HepG2 (cell line): ENCODE measurements at regions not wholly inside any gene's neighbourhood (a gene's known extent, or its start where the extent isn't known, plus 50 kb on each side); places are given as distances from the start of the nearest gene placed in this dataset.

Experiments used
- ATAC-seq: fragments of 200-7000 bp; cut with Tn5 transposase; 3 replicates; pipeline ENCODE4 v1.9.1; 2020; ENCODE audit warnings: mild to moderate bottlenecking, moderate library complexity
- BruUV-seq: library from RNA; stranded (reverse); fragments of 400-500 nt; replicated peaks from 2 replicates; lab custom pipeline; 2021; lab: Mats Ljungman, UMichigan
- CTCF ChIA-PET: fragments of 300-600 bp; formaldehyde crosslinking; extraction: SDS; loops from one replicate; lab custom pipeline; 2021; ENCODE audit warnings: low total read pairs, inconsistent platforms, low intra/inter-chr PET ratio; lab: Yijun Ruan, JAX
- POLR2A ChIA-PET: fragments of 350-600 bp; sonication (Branson Sonifier 250); formaldehyde crosslinking; loops from one replicate; lab custom pipeline; 2020; ENCODE audit warnings: antibody characterized with exemption, inconsistent platforms; lab: Yijun Ruan, JAX
- DNase-seq: peaks from one replicate; pipeline ENCODE4 v3.0.0-alpha.2; 2015; ENCODE audit warnings: low spot score
- FAIRE-seq: peaks from 3 replicates; lab custom pipeline; 2011; peaks lifted over from hg19 to GRCh38; lab: Jason Lieb, UNC
- H2AFZ ChIP-seq: one replicate; pipeline ENCODE4 v1.6.1; 2011; ENCODE audit warnings: low read length, inconsistent platforms
- H3K27ac ChIP-seq: fragments of 300-600 bp; 3 replicates; pipeline ENCODE4 v1.8.0; 2011; ENCODE audit warnings: mixed run types, mild to moderate bottlenecking, mixed read lengths, low read length, inconsistent platforms; ENCODE audit not compliant: insufficient read depth; ENCODE audit errors: extremely low read length
- H3K27me3 ChIP-seq, 2 experiments: fragments of 200-600 bp in 1 of 2; 2 replicates in 1 of 2; 3 replicates in 1 of 2; pipeline versions ENCODE4 v1.6.0 to v1.8.0; 2011; ENCODE audit warnings: low read length in 2 of 2, mild to moderate bottlenecking in 2 of 2, moderate library complexity in 2 of 2, inconsistent platforms in 1 of 2; ENCODE audit not compliant: insufficient read depth in 2 of 2, control insufficient read depth in 1 of 2
- H3K36me3 ChIP-seq, 2 experiments: fragments of 200-600 bp in 1 of 2; replicated peaks in 1 of 2; 2 replicates in 1 of 2; 3 replicates in 1 of 2; pipeline versions ENCODE4 v1.5.1 to v1.8.0; 2011; ENCODE audit warnings: low read length in 2 of 2, inconsistent platforms in 1 of 2; ENCODE audit not compliant: insufficient read depth in 2 of 2, control insufficient read depth in 1 of 2
- H3K4me1 ChIP-seq: 2 replicates; pipeline ENCODE4 v1.5.1; 2012; ENCODE audit warnings: low read length, inconsistent platforms; ENCODE audit not compliant: insufficient read depth
- H3K4me2 ChIP-seq: 2 replicates; pipeline ENCODE4 v1.6.0; 2011; ENCODE audit warnings: low read depth, low read length, inconsistent platforms
- H3K4me3 ChIP-seq, 3 experiments: fragments of 200-600 bp in 1 of 3; sonication (generic), shearing (Covaris generic) in 1 of 3; replicated peaks in 1 of 3; 2 replicates each; pipeline ENCODE4 v1.5.1; 2011 to 2016; ENCODE audit warnings: low read length in 3 of 3, inconsistent platforms in 2 of 3, low read depth in 2 of 3, mild to moderate bottlenecking in 2 of 3, control low read depth in 1 of 3, mixed read lengths in 1 of 3; ENCODE audit not compliant: insufficient read depth in 1 of 3
- H3K79me2 ChIP-seq: one replicate; pipeline ENCODE4 v1.6.1; 2011; ENCODE audit warnings: low read length, inconsistent platforms; ENCODE audit not compliant: insufficient read depth
- H3K9ac ChIP-seq: 2 replicates; pipeline ENCODE4 v1.6.0; 2011; ENCODE audit warnings: mild to moderate bottlenecking, low read depth, low read length, inconsistent platforms; ENCODE audit not compliant: insufficient read depth
- H3K9me3 ChIP-seq: 2 replicates; pipeline ENCODE4 v1.5.1; 2012; ENCODE audit warnings: mild to moderate bottlenecking, low read length
- H4K20me1 ChIP-seq: 2 replicates; pipeline ENCODE4 v1.6.0; 2011; ENCODE audit warnings: inconsistent platforms, mild to moderate bottlenecking, low read length, moderate library complexity; ENCODE audit not compliant: insufficient read depth
- AKAP8 ChIP-seq: sonication (generic); formaldehyde crosslinking; IDR thresholded peaks from 2 replicates; pipeline ENCODE4 v1.5.1; 2020; ENCODE audit warnings: mild to moderate bottlenecking, missing genetic modification reagents
- E2F1 ChIP-seq: sonication (generic); formaldehyde crosslinking; IDR thresholded peaks from 2 replicates; pipeline ENCODE4 v1.5.0; 2020; ENCODE audit warnings: missing genetic modification reagents
- FOXC1 ChIP-seq: sonication (generic); formaldehyde crosslinking; IDR thresholded peaks from 2 replicates; pipeline ENCODE4 v1.8.0; 2022; ENCODE audit warnings: mild to moderate bottlenecking, missing genetic modification reagents, borderline replicate concordance
- FOXK1 ChIP-seq: sonication (generic); formaldehyde crosslinking; IDR thresholded peaks from 2 replicates; pipeline ENCODE4 v1.4.0; 2020; ENCODE audit warnings: low read depth, missing genetic modification reagents, borderline replicate concordance
- FOXO1 ChIP-seq: sonication (generic); formaldehyde crosslinking; IDR thresholded peaks from 2 replicates; pipeline ENCODE4 v1.4.0; 2020; ENCODE audit warnings: missing genetic modification reagents
- MBNL3 ChIP-seq: fragments of 250-450 bp; sonication (Bioruptor Pico); conservative IDR thresholded peaks from 2 replicates; pipeline ENCODE4 v1.8.0; 2022; ENCODE audit warnings: mild to moderate bottlenecking, inconsistent platforms
- MXD4 ChIP-seq: IDR thresholded peaks from 2 replicates; pipeline ENCODE4 v1.6.1; 2016; ENCODE audit warnings: mild to moderate bottlenecking, missing biosample characterization, missing genetic modification reagents
- PTBP1 ChIP-seq: fragments of 200-400 bp; formaldehyde crosslinking; IDR thresholded peaks from 2 replicates; pipeline ENCODE4 v1.6.1; 2018; ENCODE audit warnings: low read length, low read depth; ENCODE audit not compliant: poor library complexity, severe bottlenecking
- SP1 ChIP-seq, 2 experiments: fragments of 450-650 bp in 1 of 2; sonication (generic) in 1 of 2; formaldehyde crosslinking in 1 of 2; IDR thresholded peaks; 2 replicates each; pipeline versions ENCODE4 v1.4.0 to v1.6.1; 2016 to 2020; ENCODE audit warnings: missing genetic modification reagents in 1 of 2
- XRCC5 ChIP-seq: fragments of 200-400 bp; formaldehyde crosslinking; optimal IDR thresholded peaks from 2 replicates; pipeline ENCODE3; 2017; ENCODE audit warnings: mild to moderate bottlenecking, low read length
- ZBTB14 ChIP-seq: sonication (generic); formaldehyde crosslinking; IDR thresholded peaks from 2 replicates; pipeline ENCODE4 v1.4.0; 2020; ENCODE audit warnings: missing genetic modification reagents
- ZFP90 ChIP-seq: sonication (generic); formaldehyde crosslinking; IDR thresholded peaks from 2 replicates; pipeline ENCODE4 v1.8.0; 2022; ENCODE audit warnings: missing genetic modification reagents, mild to moderate bottlenecking, inconsistent platforms, borderline replicate concordance
- ZFX ChIP-seq: sonication (generic); formaldehyde crosslinking; IDR thresholded peaks from 2 replicates; pipeline ENCODE4 v1.4.0; 2020; ENCODE audit warnings: mild to moderate bottlenecking, low read depth, missing genetic modification reagents, moderate library complexity
- ZNF24 ChIP-seq: fragments of 450-650 bp; IDR thresholded peaks from 2 replicates; pipeline ENCODE4 v1.6.1; 2017; ENCODE audit warnings: antibody characterized with exemption, mild to moderate bottlenecking
- ZNF430 ChIP-seq: sonication (generic); formaldehyde crosslinking; IDR thresholded peaks from 2 replicates; pipeline ENCODE4 v1.9.0; 2021; ENCODE audit warnings: mild to moderate bottlenecking, missing genetic modification reagents
- ZNF432 ChIP-seq: sonication (generic); formaldehyde crosslinking; IDR thresholded peaks from 2 replicates; pipeline ENCODE4 v1.5.0; 2020; ENCODE audit warnings: missing genetic modification reagents, mild to moderate bottlenecking, borderline replicate concordance
- WGBS: methylation state at CpG from one replicate; pipeline ENCODE4 v1.1.6; 2017; ENCODE audit warnings: low lambda C conversion rate; 5-methylcytosine and 5-hydroxymethylcytosine counted together
- in situ Hi-C: cut with HindIII; loops from 2 replicates; pipeline ENCODE4 v1.10.0; 2017; ENCODE audit warnings: low pct_unique_long_range_greater_than_20kb; ENCODE audit not compliant: extremely low pct_ligation_motif_present
- intact Hi-C: fragments of 100-400 bp; cut with micrococcal nuclease; formaldehyde crosslinking; loops from one replicate; pipeline ENCODE4 v1.10.0; 2022; ENCODE audit not compliant: unreplicated experiment

GRCh38 chr6:91020744-91021143 lies 433.9 kb upstream of the MAP3K7 start:
- Histone ChIP-seq H3K27me3 (no peaks in the 10 kb centered on the region), H3K9me3 (no peaks in the 10 kb centered on the region), H3K4me3 (no peak overlapping the region), H3K36me3 (no peaks in the 10 kb centered on the region), H4K20me1 (no peaks in the 10 kb centered on the region), H3K4me2 (no peak overlapping the region), H3K79me2 (no peaks in the 10 kb centered on the region), H3K4me1 (no peaks in the 10 kb centered on the region), H3K9ac (no peak overlapping the region), H3K27ac (no peak overlapping the region), H2AFZ (no peak overlapping the region)
- ChIA-PET CTCF (no interaction called here), POLR2A (no interaction called here)
- DNase-seq, result no peak
- no TSS peak for BruUV-seq
- 0% methylated on average over 1 of the region's 1 CpG for WGBS
- in situ Hi-C loops (no loop called here), intact Hi-C loops (no loop called here)
- no peak for TF ChIP-seq ZNF430 (CRISPR knock-in tag)
- no peak for TF ChIP-seq XRCC5
- no peak for TF ChIP-seq E2F1 (CRISPR knock-in tag)
- no peak for TF ChIP-seq ZNF432 (CRISPR knock-in tag)
- no peak for TF ChIP-seq PTBP1
- TF ChIP-seq FOXC1, result no peak
- no peak for TF ChIP-seq ZNF24
- no peak for TF ChIP-seq FOXO1
- TF ChIP-seq ZBTB14, result no peak
- TF ChIP-seq FOXK1, result no peak
- TF ChIP-seq ZFX (CRISPR knock-in tag), result no peak
- no peak for TF ChIP-seq SP1 (IDR thresholded peaks at IDR 0.05)
- TF ChIP-seq SP1 (CRISPR knock-in tag; IDR thresholded peaks at IDR 0.05), result no peak
- no peak for TF ChIP-seq AKAP8 (CRISPR knock-in tag)
- TF ChIP-seq MXD4 (CRISPR knock-in tag), result no peak
- TF ChIP-seq ZFP90 (CRISPR knock-in tag), result no peak
- no peak for TF ChIP-seq MBNL3 (CRISPR knock-in tag)
- FAIRE-seq, result no peak
- no peak for ATAC-seq
